HUES64 (cell line): ENCODE measurements at regions not wholly inside any gene's neighbourhood (a gene's known extent, or its start where the extent isn't known, plus 50 kb on each side); places are given as distances from the start of the nearest gene placed in this dataset.

ENCODE experiments used
- H3K27ac ChIP-seq: 2 replicates; pipeline ENCODE4 v1.7.0; 2013; ENCODE audit warnings: low read depth, low read length, inconsistent platforms
- H3K27me3 ChIP-seq: 2 replicates; pipeline ENCODE4 v1.6.1; 2013; ENCODE audit warnings: mild to moderate bottlenecking, low read length; ENCODE audit not compliant: insufficient read depth
- H3K36me3 ChIP-seq: 2 replicates; pipeline ENCODE4 v1.6.1; 2013; ENCODE audit warnings: mild to moderate bottlenecking, low read length; ENCODE audit not compliant: insufficient read depth
- H3K4me1 ChIP-seq: 2 replicates; pipeline ENCODE4 v1.6.1; 2013; ENCODE audit warnings: mild to moderate bottlenecking, low read length, moderate library complexity; ENCODE audit not compliant: insufficient read depth
- H3K4me3 ChIP-seq: 2 replicates; pipeline ENCODE4 v1.5.1; 2013; ENCODE audit warnings: mild to moderate bottlenecking, low read length, moderate library complexity
- H3K9ac ChIP-seq: 2 replicates; pipeline ENCODE4 v1.6.1; 2013; ENCODE audit warnings: mild to moderate bottlenecking, low read depth, low read length
- H3K9me3 ChIP-seq: 2 replicates; pipeline ENCODE4 v1.6.1; 2013; ENCODE audit warnings: low read depth, low read length; ENCODE audit not compliant: insufficient read depth
- WGBS: fragments of 150-250, 120-280 bp; methylation state at CpG from one replicate; pipeline ENCODE4 v1.1.7; 2013; ENCODE audit warnings: missing lambda C conversion rate; 5-methylcytosine and 5-hydroxymethylcytosine counted together

DNA sequence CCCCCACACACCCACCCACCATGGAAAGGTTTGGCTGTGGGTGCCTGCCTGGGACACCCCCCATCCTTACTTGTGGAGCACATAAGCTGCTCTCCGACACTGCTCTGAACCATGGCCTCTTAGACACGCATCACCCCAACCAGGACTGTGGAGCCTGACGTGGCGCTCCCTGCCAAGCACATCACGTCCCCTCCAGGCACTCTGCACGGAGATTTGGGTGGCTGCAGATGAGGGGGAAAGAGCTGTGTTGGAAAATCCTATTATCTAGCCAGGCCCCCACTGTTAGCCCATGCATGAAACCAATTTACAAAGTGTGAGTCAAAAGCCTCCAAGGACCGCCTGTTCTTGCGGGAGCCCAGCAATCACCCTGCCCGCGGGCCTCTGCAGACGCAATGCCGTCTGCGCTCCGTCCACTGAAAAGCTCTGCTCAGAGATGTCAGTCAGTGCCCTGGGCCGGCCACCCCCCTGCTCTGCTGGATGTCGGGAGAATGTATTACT is 163.4 kb upstream of the NECTIN1 start:
- Histone ChIP-seq H3K27ac (no peak overlapping the region), H3K9me3 (no peaks in the 10 kb centered on the region), H3K4me1 (0 out of 2 replicates have a peak, but pooled peaks cover 4% of the 10 kb centered on the region), H3K36me3 (no peaks in the 10 kb centered on the region), H3K4me3 (no peak overlapping the region), H3K27me3 (0 out of 2 replicates have a peak, but pooled peaks cover 2% of the 10 kb centered on the region), H3K9ac (no peak overlapping the region)
- WGBS: 69% methylated on average over 16 of the region's 16 CpGs

DNA sequence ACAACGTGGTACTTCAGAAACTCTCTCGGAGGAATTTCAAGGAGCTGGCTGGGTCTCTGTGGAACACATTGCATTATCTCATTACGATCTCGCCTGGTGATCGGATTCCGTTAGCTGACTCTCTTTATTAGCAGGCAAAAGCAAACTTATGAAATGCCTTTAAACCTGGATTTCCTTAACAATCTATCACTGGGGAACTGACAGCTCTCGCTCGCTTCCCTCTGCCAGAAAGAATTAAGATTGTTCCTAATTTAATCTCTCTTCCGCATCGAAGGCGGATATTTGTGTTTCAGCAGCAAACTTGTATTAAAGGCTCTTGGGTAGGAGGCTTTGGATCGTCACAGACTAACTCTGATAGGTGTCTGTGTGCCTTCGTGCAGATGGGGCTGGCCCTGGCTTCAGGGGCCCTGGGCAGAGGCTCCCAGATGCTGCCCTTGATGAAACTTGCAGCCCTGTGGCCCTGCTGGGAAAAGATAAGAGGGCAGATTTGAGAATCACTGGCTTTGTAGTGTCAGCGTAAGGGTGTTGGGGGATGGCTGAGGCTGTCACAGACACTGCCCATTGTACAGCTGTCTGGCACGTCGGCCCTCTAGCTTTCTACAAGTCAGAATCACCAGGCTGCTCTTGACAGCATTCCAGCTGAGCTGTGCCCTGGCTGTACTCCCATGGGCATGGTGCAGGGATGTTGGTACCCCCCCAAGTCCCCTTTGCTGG is 162.2 kb upstream of the NECTIN1 start:
- Histone ChIP-seq H3K36me3 (no peaks in the 10 kb centered on the region), H3K9ac (no peak overlapping the region), H3K27me3 (no peaks in the 10 kb centered on the region), H3K4me3 (no peak overlapping the region), H3K9me3 (no peaks in the 10 kb centered on the region), H3K4me1 (0 out of 2 replicates have a peak, but pooled peaks cover 4% of the 10 kb centered on the region), H3K27ac (no peak overlapping the region)
- 85% methylated on average over 16 of the region's 16 CpGs for WGBS

DNA sequence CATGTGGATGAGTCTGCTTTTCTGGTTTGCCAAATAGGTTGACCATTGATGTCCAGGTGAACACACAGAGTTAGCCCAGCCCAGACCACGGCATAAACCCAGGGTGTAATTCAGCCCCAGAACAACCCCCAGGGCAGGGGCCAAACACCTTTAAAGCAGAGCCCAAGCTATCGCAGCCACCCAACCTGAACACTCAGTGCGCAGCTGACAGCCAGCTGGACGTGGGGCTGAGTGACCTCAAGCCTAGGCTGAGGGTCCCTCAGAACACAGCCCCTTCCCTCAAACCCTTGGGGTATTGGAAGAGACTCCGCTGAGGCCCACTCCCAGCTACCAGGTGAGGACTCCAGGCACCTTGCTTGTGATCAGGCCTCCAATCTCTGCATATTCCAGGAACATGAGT is 161.5 kb upstream of the NECTIN1 start:
- H3K27ac ChIP-seq: no peak overlapping the region
- H3K36me3 ChIP-seq: no peaks in the 10 kb centered on the region
- no peaks in the 10 kb centered on the region for H3K27me3 ChIP-seq
- H3K9me3 ChIP-seq: no peaks in the 10 kb centered on the region
- 92% methylated on average over 5 of the region's 5 CpGs for WGBS
- H3K4me1 ChIP-seq: 0 out of 2 replicates have a peak, but pooled peaks cover 4% of the 10 kb centered on the region
- no peak overlapping the region for H3K9ac ChIP-seq
- no peak overlapping the region for H3K4me3 ChIP-seq

DNA sequence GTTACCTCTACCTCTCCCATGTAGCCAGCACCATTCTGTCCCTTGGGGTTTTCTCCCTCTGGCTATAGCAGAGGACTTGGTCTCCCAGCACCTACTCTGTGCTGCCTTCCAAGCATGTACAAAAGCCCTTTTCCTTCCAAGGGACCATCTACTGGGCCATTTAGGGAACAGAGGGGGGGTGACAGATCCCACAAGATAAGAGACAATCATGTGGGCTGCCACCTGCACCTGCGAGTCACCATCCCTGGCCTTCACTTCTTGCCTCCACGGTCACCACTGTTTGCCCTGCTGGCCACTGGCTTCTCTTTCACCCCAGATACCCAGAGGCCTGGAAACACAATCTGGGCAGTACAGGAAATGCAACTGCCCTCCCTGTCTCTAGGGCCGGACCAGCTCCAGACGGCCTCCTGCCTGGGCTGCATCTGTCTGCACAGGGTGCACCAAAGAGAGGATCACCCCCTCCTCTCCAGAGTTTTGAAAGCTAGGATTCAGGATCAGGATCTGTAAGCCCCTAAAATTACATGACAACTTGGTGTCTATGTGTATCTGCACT is 160.8 kb upstream of the NECTIN1 start:
- 0 out of 2 replicates have a peak, but pooled peaks cover 4% of the 10 kb centered on the region for H3K4me1 ChIP-seq
- H3K9ac ChIP-seq: no peak overlapping the region
- H3K27me3 ChIP-seq: no peaks in the 10 kb centered on the region
- H3K4me3 ChIP-seq: no peak overlapping the region
- H3K36me3 ChIP-seq: no peaks in the 10 kb centered on the region
- WGBS: 88% methylated on average over 4 of the region's 4 CpGs
- no peak overlapping the region for H3K27ac ChIP-seq
- H3K9me3 ChIP-seq: no peaks in the 10 kb centered on the region

DNA sequence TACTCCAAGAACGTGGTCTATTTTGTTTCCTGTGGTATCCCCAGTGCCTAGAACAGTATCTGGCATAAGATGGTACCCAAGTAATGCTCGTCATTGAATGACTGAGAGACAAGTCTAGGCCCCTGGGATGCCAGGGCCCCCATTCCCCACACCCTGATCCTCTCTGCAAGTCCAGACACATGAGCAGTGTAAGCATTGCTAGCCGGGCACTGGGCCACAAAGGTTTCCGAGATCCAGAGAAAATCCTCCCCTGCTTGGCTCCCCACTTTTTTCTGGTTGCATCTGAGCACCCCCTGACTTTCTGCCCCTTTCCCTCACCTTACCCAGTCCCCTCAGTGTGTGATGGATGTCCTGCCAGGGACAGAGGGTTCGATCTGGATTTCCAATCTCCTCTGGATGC is 160.1 kb upstream of the NECTIN1 start:
- 0 out of 2 replicates have a peak, but pooled peaks cover 4% of the 10 kb centered on the region for H3K4me1 ChIP-seq
- no peak overlapping the region for H3K9ac ChIP-seq
- no peaks in the 10 kb centered on the region for H3K9me3 ChIP-seq
- no peak overlapping the region for H3K4me3 ChIP-seq
- no peak overlapping the region for H3K27ac ChIP-seq
- WGBS: 94% methylated on average over 5 of the region's 5 CpGs
- no peaks in the 10 kb centered on the region for H3K27me3 ChIP-seq
- no peaks in the 10 kb centered on the region for H3K36me3 ChIP-seq

DNA sequence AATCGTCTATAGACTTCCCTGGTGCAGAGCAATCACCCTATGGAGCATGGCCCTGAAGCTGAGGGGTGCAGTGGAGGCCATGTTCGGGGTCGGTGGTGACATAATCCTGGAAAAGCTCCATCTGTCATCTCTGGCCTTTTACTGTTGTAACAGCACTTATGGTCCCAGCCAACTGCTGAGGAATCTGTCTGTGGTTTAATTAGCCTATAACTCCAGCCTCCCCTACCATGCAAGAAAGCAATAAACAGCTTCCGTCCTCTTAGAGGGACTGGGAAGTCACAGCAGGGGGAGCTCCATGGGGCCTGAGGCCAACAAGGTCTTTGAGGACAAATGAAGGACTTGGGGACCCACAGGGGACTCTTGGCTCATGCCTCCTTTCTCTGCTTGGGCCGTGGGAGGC is 159.1 kb upstream of the NECTIN1 start:
- Histone ChIP-seq H3K4me3 (no peak overlapping the region), H3K36me3 (no peaks in the 10 kb centered on the region)
- 85% methylated on average over 5 of the region's 5 CpGs for WGBS

DNA sequence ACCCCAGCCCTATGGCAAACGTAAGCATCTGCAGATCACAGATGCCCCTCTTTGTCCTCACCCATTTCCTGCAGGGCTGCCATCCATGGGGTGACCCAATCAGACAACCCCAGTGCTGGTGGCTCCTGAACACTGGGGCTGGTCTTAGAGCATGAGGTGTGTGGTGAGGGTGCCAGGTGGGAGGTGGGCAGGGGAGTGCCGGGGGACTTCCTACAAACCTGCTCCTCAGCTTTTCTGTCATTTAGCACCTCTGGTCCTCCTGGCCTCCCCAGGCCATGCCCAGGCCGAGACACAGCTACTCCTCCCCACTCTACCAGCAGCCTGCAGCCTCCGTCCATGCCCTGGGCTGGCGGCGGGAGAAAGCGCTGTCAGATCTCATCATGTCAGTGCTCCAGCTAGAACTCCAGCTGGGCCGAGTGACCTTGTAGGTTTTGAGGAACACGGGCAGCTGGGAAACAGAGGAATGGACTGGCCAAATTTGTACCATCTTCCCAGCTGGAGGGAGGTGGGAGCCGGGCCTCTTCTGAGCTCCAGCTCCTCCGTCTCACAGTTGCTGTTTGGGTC is 157.7 kb upstream of the NECTIN1 start:
- Histone ChIP-seq H3K9me3 (no peaks in the 10 kb centered on the region), H3K4me3 (no peak overlapping the region), H3K36me3 (no peaks in the 10 kb centered on the region), H3K27ac (no peak overlapping the region), H3K4me1 (no peaks in the 10 kb centered on the region), H3K27me3 (no peaks in the 10 kb centered on the region), H3K9ac (no peak overlapping the region)
- 88% methylated on average over 11 of the region's 11 CpGs for WGBS

More for the DNA sequence above, 159.1 kb upstream of the NECTIN1 start:
- Histone ChIP-seq H3K27ac (no peak overlapping the region), H3K9me3 (no peaks in the 10 kb centered on the region), H3K9ac (no peak overlapping the region), H3K27me3 (no peaks in the 10 kb centered on the region), H3K4me1 (0 out of 2 replicates have a peak, but pooled peaks cover 4% of the 10 kb centered on the region)

DNA sequence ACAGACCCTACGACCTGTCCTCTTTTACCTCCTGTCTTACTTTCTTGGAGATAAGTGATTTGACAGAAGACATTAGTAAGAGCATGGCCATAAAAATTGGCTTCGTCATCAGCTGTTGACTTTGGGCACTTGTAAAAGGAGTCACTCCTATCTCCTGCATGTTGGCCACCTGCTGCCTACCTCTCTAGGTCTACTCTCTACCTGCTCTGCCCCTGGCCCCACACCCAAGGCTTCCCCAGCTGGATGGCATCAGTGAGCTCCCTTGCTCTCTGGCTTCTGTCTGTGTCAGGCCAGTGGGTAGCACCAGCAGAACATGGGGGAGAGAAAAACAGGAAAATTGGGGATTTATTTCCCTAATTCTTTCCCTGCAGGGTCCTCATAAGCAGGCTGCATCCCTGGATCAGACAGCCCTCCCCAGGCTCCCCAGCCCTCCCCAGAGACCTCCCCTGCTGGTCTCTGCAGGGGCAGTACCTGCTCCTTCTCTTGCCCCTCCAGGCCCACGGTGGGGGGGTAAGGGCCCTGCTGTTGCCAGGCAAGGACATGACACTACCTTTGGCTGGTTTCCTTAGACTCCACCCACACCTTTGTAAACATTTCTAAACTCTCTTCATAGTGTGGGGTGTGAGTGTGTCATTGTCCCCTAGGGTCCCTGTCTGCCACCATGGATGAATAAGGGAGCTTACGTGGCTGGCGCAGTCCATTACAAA is 157.0 kb upstream of the NECTIN1 start:
- Histone ChIP-seq H3K27ac (no peak overlapping the region), H3K27me3 (no peaks in the 10 kb centered on the region), H3K36me3 (no peaks in the 10 kb centered on the region), H3K4me3 (no peak overlapping the region), H3K9ac (no peak overlapping the region), H3K9me3 (no peaks in the 10 kb centered on the region), H3K4me1 (no peaks in the 10 kb centered on the region)
- WGBS: 95% methylated on average over 5 of the region's 5 CpGs

DNA sequence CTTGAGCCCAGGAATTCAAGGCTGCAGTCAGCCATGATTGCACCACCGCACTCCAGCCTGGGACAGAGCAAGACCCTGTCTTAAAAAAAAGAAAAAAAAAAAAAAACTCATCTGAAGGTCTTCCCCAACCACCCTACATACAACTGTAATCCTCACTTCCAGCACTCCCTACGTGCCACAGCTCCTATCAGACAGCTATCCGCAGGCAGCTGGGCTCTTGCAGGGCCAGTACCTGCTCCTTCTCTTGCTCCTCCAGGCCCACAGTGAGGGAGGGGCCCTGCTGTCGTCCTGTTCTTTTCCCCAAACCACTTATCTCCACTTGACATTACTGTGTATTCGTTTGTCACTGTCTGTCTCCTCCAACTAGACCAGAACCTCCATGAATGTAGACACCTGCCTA is 156.1 kb upstream of the NECTIN1 start:
- 81% methylated on average over 5 of the region's 5 CpGs for whole genome bisulfite sequencing
- Histone ChIP-seq H3K27me3 (no peaks in the 10 kb centered on the region), H3K9me3 (no peaks in the 10 kb centered on the region)

DNA sequence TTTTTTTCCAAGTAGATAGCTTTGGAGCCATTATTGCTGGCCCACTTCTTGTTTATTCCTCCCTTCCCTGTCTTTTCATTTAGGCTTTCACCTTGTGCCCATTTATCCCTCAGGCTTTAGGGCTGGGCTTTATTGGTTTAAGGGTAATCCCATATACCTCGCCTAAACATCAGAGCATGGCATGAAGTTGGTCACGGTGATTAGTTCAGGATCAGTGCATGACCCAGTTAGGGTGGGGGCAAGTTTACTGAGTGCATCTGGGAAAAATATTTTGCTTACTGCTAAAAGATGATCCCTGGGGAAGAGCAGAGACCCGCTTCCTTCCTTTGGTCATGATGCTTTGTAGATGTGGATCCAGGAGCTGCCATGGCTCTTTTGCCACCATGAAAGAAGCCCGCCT is 153.3 kb upstream of the NECTIN1 start:
- H3K9ac ChIP-seq: no peak overlapping the region
- WGBS: 94% methylated on average over 4 of the region's 4 CpGs
- H3K4me3 ChIP-seq: no peak overlapping the region
- no peaks in the 10 kb centered on the region for H3K36me3 ChIP-seq
- H3K27me3 ChIP-seq: no peaks in the 10 kb centered on the region
- peaks cover 3% of the 10 kb centered on the region; the same call in 1 of the 2 replicates for H3K4me1 ChIP-seq
- no peak overlapping the region for H3K27ac ChIP-seq
- H3K9me3 ChIP-seq: no peaks in the 10 kb centered on the region

More for the DNA sequence above, 156.1 kb upstream of the NECTIN1 start:
- Histone ChIP-seq H3K4me3 (no peak overlapping the region), H3K4me1 (no peaks in the 10 kb centered on the region), H3K36me3 (no peaks in the 10 kb centered on the region), H3K9ac (no peak overlapping the region), H3K27ac (no peak overlapping the region)

DNA sequence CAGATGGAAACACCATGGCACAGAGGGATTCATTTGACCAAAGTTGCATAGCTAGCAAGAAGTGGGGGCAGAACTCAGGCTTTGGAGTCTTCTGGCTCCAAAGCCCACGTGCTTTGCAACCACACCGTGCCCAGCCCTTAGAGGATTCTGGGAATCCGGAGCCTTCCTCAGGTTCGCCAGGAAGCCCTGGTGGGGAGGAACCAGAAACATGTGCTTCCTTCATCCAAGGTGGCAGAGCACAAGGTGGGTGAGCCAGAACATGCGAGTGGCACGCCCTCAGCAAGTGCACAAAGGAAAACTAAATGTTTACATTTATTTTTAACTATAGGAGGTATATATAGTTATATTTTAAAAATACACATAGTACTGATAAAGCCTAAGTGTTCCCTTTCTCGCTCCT is 151.9 kb upstream of the NECTIN1 start:
- Histone ChIP-seq H3K36me3 (no peaks in the 10 kb centered on the region), H3K4me3 (no peak overlapping the region)

More for the DNA sequence above, 151.9 kb upstream of the NECTIN1 start:
- Histone ChIP-seq H3K27ac (no peak overlapping the region), H3K9ac (no peak overlapping the region), H3K27me3 (no peaks in the 10 kb centered on the region), H3K9me3 (no peaks in the 10 kb centered on the region), H3K4me1 (peaks cover 7% of the 10 kb centered on the region)
- WGBS: 90% methylated on average over 4 of the region's 7 CpGs
